Sigmoid colon (tissue), 6 donors: ENCODE measurements at regions not wholly inside any gene's neighbourhood (a gene's known extent, or its start where the extent isn't known, plus 50 kb on each side); places are given as distances from the start of the nearest gene placed in this dataset.

Experiments
- DNase-seq: peaks from one replicate; pipeline ENCODE4 v3.0.0-alpha.2; 2019
- H3K27ac ChIP-seq, 4 donors: fragments of 200-600 bp; sonication (generic); one replicate each; pipeline ENCODE4 v1.5.1; 2016 to 2019; ENCODE audit warnings: mild to moderate bottlenecking in 1 of 4
- H3K27me3 ChIP-seq, 3 donors: fragments of 200-600 bp; sonication (generic); one replicate each; pipeline ENCODE4 v1.5.1; 2019; ENCODE audit warnings: mild to moderate bottlenecking in 1 of 3
- H3K36me3 ChIP-seq, 4 donors: fragments of 200-600 bp; sonication (generic); one replicate each; pipeline ENCODE4 v1.5.1; 2016 to 2019
- H3K4me1 ChIP-seq, 4 donors: fragments of 200-600 bp; sonication (generic); one replicate each; pipeline ENCODE4 v1.5.1; 2017 to 2019
- H3K4me3 ChIP-seq, 4 donors: fragments of 200-600 bp; sonication (generic); one replicate each; pipeline ENCODE4 v1.5.1; 2017 to 2019; ENCODE audit warnings: mild to moderate bottlenecking in 2 of 4, moderate library complexity in 1 of 4
- H3K9me3 ChIP-seq, 4 donors: fragments of 200-600 bp in 3 of 4; sonication (generic) in 3 of 4; one replicate each; pipeline versions ENCODE4 v1.5.1 to v1.6.1; 2013 to 2019
- CTCF ChIP-seq, 4 experiments: fragments of 450-650 bp in 3 of 4; fragments of 200-600 bp in 1 of 4; IDR thresholded peaks; one replicate each; pipeline ENCODE4 v1.5.1; 2016 to 2019; ENCODE audit warnings: antibody characterized with exemption in 4 of 4, mild to moderate bottlenecking in 3 of 4, moderate library complexity in 2 of 4
- EP300 ChIP-seq, 4 donors: sonication (generic); formaldehyde crosslinking; IDR thresholded peaks; one replicate each; pipeline ENCODE4 v1.6.1; 2017; ENCODE audit warnings: antibody characterized with exemption in 4 of 4
- POLR2A ChIP-seq, 2 donors: fragments of 450-650 bp; IDR thresholded peaks; one replicate each; pipeline ENCODE4 v1.6.1; 2016; ENCODE audit warnings: antibody characterized with exemption in 2 of 2, mild to moderate bottlenecking in 2 of 2, moderate library complexity in 2 of 2
- POLR2AphosphoS5 ChIP-seq, 4 donors: sonication (generic); formaldehyde crosslinking; IDR thresholded peaks; one replicate each; pipeline ENCODE4 v1.6.1; 2017; ENCODE audit warnings: antibody characterized with exemption in 4 of 4
- WGBS, 2 donors: extraction: QIAGEN DNeasy Blood & Tissue Kit; methylation state at CpG; one replicate each; pipeline ENCODE4 v1.1.7; 2013; 5-methylcytosine and 5-hydroxymethylcytosine counted together
- intact Hi-C: fragments of 100-400 bp; cut with DNase I; formaldehyde crosslinking; loops from one replicate; pipeline ENCODE4 v1.15.1; 2023
- donor health status: healthy with polysubstance abuse.
- donor health status: healthy.

- Histone ChIP-seq H3K27ac (peak overlapping the region in 3 of 4 donors; percentile 64 to 67 (median 66)), H3K4me3 (no peak overlapping the region), H3K36me3 (no peaks in the 10 kb centered on the region), H3K9me3 (peaks cover 0 to 3% (median 0%) of the 10 kb centered on the region in 4 donors), H3K4me1 (peaks cover 0 to 42% (median 36%) of the 10 kb centered on the region in 4 donors), H3K27me3 (no peaks in the 10 kb centered on the region)
- WGBS, 2 donors: 83 to 92% methylated on average over 2 of the region's 2 CpGs
- DNase-seq: no peak
- TF ChIP-seq POLR2AphosphoS5 (IDR thresholded peaks at IDR 0.05) (peak; percentile 74 to 90 (median 82)), EP300 (IDR thresholded peaks at IDR 0.05) (peak in 3 of 4 donors; percentile 2 to 70 (median 40)), CTCF (IDR thresholded peaks at IDR 0.05) (no peak), POLR2A (IDR thresholded peaks at IDR 0.05) (no peak)
- intact Hi-C loops: loop anchor here (5.0 to 10.0 kb wide), 3 partner anchors 133 to 387 kb away; partner anchors contain the start of gene RASSF8
These were observed 133.7 kb upstream of the RASSF8 start for GRCh38 chr12:25824734-25825133.

- TF ChIP-seq POLR2A (IDR thresholded peaks at IDR 0.05) (no peak), CTCF (IDR thresholded peaks at IDR 0.05) (no peak), EP300 (IDR thresholded peaks at IDR 0.05) (no peak), POLR2AphosphoS5 (IDR thresholded peaks at IDR 0.05) (no peak)
- Histone ChIP-seq H3K27ac (peak overlapping the region in 3 of 4 donors; percentile 64 to 67 (median 66)), H3K36me3 (no peaks in the 10 kb centered on the region), H3K27me3 (no peaks in the 10 kb centered on the region), H3K4me3 (no peak overlapping the region), H3K4me1 (peaks cover 0 to 47% (median 40%) of the 10 kb centered on the region in 4 donors), H3K9me3 (peaks cover 0 to 3% (median 0%) of the 10 kb centered on the region in 4 donors)
- no peak for DNase-seq
- intact Hi-C loops: loop anchor here (5.0 to 10.0 kb wide), 3 partner anchors 132 to 388 kb away; partner anchors contain the start of gene RASSF8
- 88 to 93% methylated on average over 6 of the region's 6 CpGs for WGBS, 2 donors
These were observed 133.0 kb upstream of the RASSF8 start for GRCh38 chr12:25825446-25825845.

- 92 to 95% methylated on average over 1 of the region's 1 CpG for WGBS, 2 donors
- Histone ChIP-seq H3K27me3 (no peaks in the 10 kb centered on the region), H3K27ac (peak overlapping the region in 1 of 4 donors; percentile 77), H3K4me1 (peaks cover 0 to 47% (median 40%) of the 10 kb centered on the region in 4 donors), H3K9me3 (peaks cover 0 to 3% (median 0%) of the 10 kb centered on the region in 4 donors), H3K36me3 (no peaks in the 10 kb centered on the region), H3K4me3 (no peak overlapping the region)
- TF ChIP-seq POLR2AphosphoS5 (IDR thresholded peaks at IDR 0.05) (no peak), CTCF (IDR thresholded peaks at IDR 0.05) (no peak), POLR2A (IDR thresholded peaks at IDR 0.05) (no peak), EP300 (IDR thresholded peaks at IDR 0.05) (no peak)
- DNase-seq: no peak
- intact Hi-C loops: loop anchor here (5.0 to 10.0 kb wide), 3 partner anchors 130 to 390 kb away; partner anchors contain the start of gene RASSF8
These were observed 131.3 kb upstream of the RASSF8 start for GRCh38 chr12:25827141-25827540.

- Histone ChIP-seq H3K4me1 (peaks cover 0 to 47% (median 40%) of the 10 kb centered on the region in 4 donors), H3K36me3 (no peaks in the 10 kb centered on the region), H3K4me3 (no peak overlapping the region), H3K27ac (peak overlapping the region in 3 of 4 donors; percentile 54 to 77 (median 75)), H3K9me3 (peaks cover 0 to 3% (median 0%) of the 10 kb centered on the region in 4 donors), H3K27me3 (no peaks in the 10 kb centered on the region)
- intact Hi-C loops: loop anchor here (5.0 to 10.0 kb wide), 3 partner anchors 130 to 390 kb away; partner anchors contain the start of gene RASSF8
- DNase-seq: no peak
- 63 to 70% methylated on average over 3 of the region's 3 CpGs for WGBS, 2 donors
- TF ChIP-seq POLR2AphosphoS5 (IDR thresholded peaks at IDR 0.05) (no peak), POLR2A (IDR thresholded peaks at IDR 0.05) (no peak), CTCF (IDR thresholded peaks at IDR 0.05) (no peak), EP300 (IDR thresholded peaks at IDR 0.05) (no peak)
These were observed 130.7 kb upstream of the RASSF8 start for GRCh38 chr12:25827747-25828146.
